DND-41 (cell line): ENCODE measurements at regions not wholly inside any gene's neighbourhood (a gene's known extent, or its start where the extent isn't known, plus 50 kb on each side); places are given as distances from the start of the nearest gene placed in this dataset.

Experiments
- CTCF ChIP-seq: IDR thresholded peaks from 2 replicates; pipeline ENCODE4 v1.5.1; 2012; ENCODE audit warnings: borderline replicate concordance, low read length, moderate library complexity, mild to moderate bottlenecking; ENCODE audit not compliant: poor library complexity, severe bottlenecking; ENCODE audit errors: extremely low read depth
- EZH2 ChIP-seq: IDR thresholded peaks from 3 replicates; pipeline ENCODE4 v1.6.1; 2012; ENCODE audit warnings: borderline replicate concordance, low read depth, mild to moderate bottlenecking, moderate library complexity, low read length, inconsistent platforms; ENCODE audit not compliant: severe bottlenecking

- TF ChIP-seq CTCF (no peak), EZH2 (no peak)
These were observed 679.7 kb upstream of the EPHA7 start for GRCh38 chr6:94099072-94099471.
